ENCODE measurements at regions not wholly inside any gene's neighbourhood (a gene's known extent, or its start where the extent isn't known, plus 50 kb on each side); places are given as distances from the start of the nearest gene placed in this dataset.

DNA sequence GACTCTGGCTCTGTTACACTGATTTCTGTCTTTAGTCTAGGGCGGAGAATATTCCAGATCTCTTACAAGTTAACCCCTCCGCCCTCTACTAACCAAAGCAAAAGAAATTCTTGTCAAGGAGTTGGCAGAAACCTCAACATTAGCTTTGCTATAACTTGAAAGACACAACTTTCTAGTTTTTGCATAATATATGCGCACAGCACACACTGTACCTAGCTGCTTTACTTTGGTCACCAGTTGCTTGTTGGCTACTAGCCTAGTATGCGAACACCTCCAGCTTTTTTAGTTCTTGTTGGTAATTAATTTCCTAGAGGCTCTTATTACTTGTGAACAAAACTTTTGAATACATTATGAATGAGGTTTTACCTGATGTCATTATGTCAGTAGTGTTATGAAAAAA is 348.8 kb upstream of the C2CD4B start:
- TF ChIP-seq, protein P1, sequence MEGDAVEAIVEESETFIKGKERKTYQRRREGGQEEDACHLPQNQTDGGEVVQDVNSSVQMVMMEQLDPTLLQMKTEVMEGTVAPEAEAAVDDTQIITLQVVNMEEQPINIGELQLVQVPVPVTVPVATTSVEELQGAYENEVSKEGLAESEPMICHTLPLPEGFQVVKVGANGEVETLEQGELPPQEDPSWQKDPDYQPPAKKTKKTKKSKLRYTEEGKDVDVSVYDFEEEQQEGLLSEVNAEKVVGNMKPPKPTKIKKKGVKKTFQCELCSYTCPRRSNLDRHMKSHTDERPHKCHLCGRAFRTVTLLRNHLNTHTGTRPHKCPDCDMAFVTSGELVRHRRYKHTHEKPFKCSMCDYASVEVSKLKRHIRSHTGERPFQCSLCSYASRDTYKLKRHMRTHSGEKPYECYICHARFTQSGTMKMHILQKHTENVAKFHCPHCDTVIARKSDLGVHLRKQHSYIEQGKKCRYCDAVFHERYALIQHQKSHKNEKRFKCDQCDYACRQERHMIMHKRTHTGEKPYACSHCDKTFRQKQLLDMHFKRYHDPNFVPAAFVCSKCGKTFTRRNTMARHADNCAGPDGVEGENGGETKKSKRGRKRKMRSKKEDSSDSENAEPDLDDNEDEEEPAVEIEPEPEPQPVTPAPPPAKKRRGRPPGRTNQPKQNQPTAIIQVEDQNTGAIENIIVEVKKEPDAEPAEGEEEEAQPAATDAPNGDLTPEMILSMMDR (conservative IDR thresholded peaks at IDR 0.05; ENCODE audit: low read depth, low read length), result no peak
- TF ChIP-seq EZH2 (IDR thresholded peaks at IDR 0.05; ENCODE audit: borderline replicate concordance, low read depth, low read length, poor library complexity, severe bottlenecking), result no peak

Measured in A673 (cell line).